ENCODE measurements at regions not wholly inside any gene's neighbourhood (a gene's known extent, or its start where the extent isn't known, plus 50 kb on each side); places are given as distances from the start of the nearest gene placed in this dataset.

- in situ Hi-C loops (cut with MboI; ENCODE audit: low sequenced_read_pairs in 4 of 4), result no loop called here
- Histone ChIP-seq H3K27me3 (no peaks in the 10 kb centered on the region), H3K4me1 (peaks cover 10 to 13% of the 10 kb centered on the region in 2 donors), H3K36me3 (no peaks in the 10 kb centered on the region), H3K9me3 (no peaks in the 10 kb centered on the region), H3K4me3 (no peak overlapping the region), H3K27ac (no peak overlapping the region)
- intact Hi-C loops (cut with DNase I; ENCODE audit: low total_unique reads), result no loop called here
- DNase-seq (no peak), ATAC-seq (no peak)
- no peak for TF ChIP-seq CTCF (IDR thresholded peaks at IDR 0.05 in 4 of 5, conservative IDR thresholded peaks at IDR 0.05 in 1 of 5)
- TF ChIP-seq POLR2A (IDR thresholded peaks at IDR 0.05), result no peak
Observed at GRCh38 chr15:91632176-91632575, 221.3 kb upstream of the SLCO3A1 start.

GRCh38 chr15:91632981-91633380, 220.5 kb upstream of the SLCO3A1 start:
- Histone ChIP-seq H3K9me3 (no peaks in the 10 kb centered on the region), H3K4me1 (peaks cover 3 to 5% of the 10 kb centered on the region in 2 donors), H3K27me3 (no peaks in the 10 kb centered on the region), H3K4me3 (no peak overlapping the region), H3K27ac (no peak overlapping the region), H3K36me3 (no peaks in the 10 kb centered on the region)
- DNase-seq, result no peak
- intact Hi-C loops (cut with DNase I; ENCODE audit: low total_unique reads) (no loop called here), in situ Hi-C loops (cut with MboI; ENCODE audit: low sequenced_read_pairs in 4 of 4) (no loop called here)
- ATAC-seq, result no peak
- TF ChIP-seq POLR2A (IDR thresholded peaks at IDR 0.05) (no peak), CTCF (IDR thresholded peaks at IDR 0.05 in 4 of 5, conservative IDR thresholded peaks at IDR 0.05 in 1 of 5) (no peak)

- Histone ChIP-seq H3K4me3 (no peak overlapping the region), H3K27me3 (no peaks in the 10 kb centered on the region), H3K27ac (no peak overlapping the region), H3K36me3 (no peaks in the 10 kb centered on the region), H3K4me1 (no peaks in the 10 kb centered on the region), H3K9me3 (no peaks in the 10 kb centered on the region)
- no peak for TF ChIP-seq CTCF (IDR thresholded peaks at IDR 0.05 in 4 of 5, conservative IDR thresholded peaks at IDR 0.05 in 1 of 5)
- TF ChIP-seq POLR2A (IDR thresholded peaks at IDR 0.05), result no peak
- in situ Hi-C loops (cut with MboI; ENCODE audit: low sequenced_read_pairs in 4 of 4) (no loop called here), intact Hi-C loops (cut with DNase I; ENCODE audit: low total_unique reads) (no loop called here)
- no peak for ATAC-seq
- no peak for DNase-seq
Observed at GRCh38 chr15:91634179-91634578, 219.3 kb upstream of the SLCO3A1 start.

- no peak for TF ChIP-seq POLR2A (IDR thresholded peaks at IDR 0.05)
- TF ChIP-seq CTCF (IDR thresholded peaks at IDR 0.05 in 4 of 5, conservative IDR thresholded peaks at IDR 0.05 in 1 of 5), result no peak
- no peaks in the 10 kb centered on the region for H3K27me3 ChIP-seq
- intact Hi-C loops (cut with DNase I; ENCODE audit: low total_unique reads), result no loop called here
- H3K4me1 ChIP-seq, result no peaks in the 10 kb centered on the region
- no peak overlapping the region for H3K4me3 ChIP-seq
- no peaks in the 10 kb centered on the region for H3K36me3 ChIP-seq
- in situ Hi-C loops (cut with MboI; ENCODE audit: low sequenced_read_pairs in 4 of 4), result no loop called here
- peaks cover 0 to 6% (median 0%) of the 10 kb centered on the region in 3 donors for H3K9me3 ChIP-seq
- DNase-seq (no peak), ATAC-seq (no peak)
- no peak overlapping the region for H3K27ac ChIP-seq
Observed at GRCh38 chr15:91635080-91635479, 218.4 kb upstream of the SLCO3A1 start.

- in situ Hi-C loops (cut with MboI; ENCODE audit: low sequenced_read_pairs in 4 of 4), result no loop called here
- peaks cover 0 to 8% (median 0%) of the 10 kb centered on the region in 3 donors for H3K9me3 ChIP-seq
- H3K27ac ChIP-seq, result no peak overlapping the region
- no peaks in the 10 kb centered on the region for H3K4me1 ChIP-seq
- intact Hi-C loops (cut with DNase I; ENCODE audit: low total_unique reads), result no loop called here
- no peak overlapping the region for H3K4me3 ChIP-seq
- DNase-seq (no peak), ATAC-seq (no peak)
- H3K36me3 ChIP-seq, result no peaks in the 10 kb centered on the region
- TF ChIP-seq CTCF (IDR thresholded peaks at IDR 0.05 in 4 of 5, conservative IDR thresholded peaks at IDR 0.05 in 1 of 5) (no peak), POLR2A (IDR thresholded peaks at IDR 0.05) (no peak)
- no peaks in the 10 kb centered on the region for H3K27me3 ChIP-seq
Observed at GRCh38 chr15:91635641-91636040, 217.9 kb upstream of the SLCO3A1 start.

Data from gastrocnemius medialis (tissue), 4 donors.